K562 (cell line): ENCODE measurements at regions not wholly inside any gene's neighbourhood (a gene's known extent, or its start where the extent isn't known, plus 50 kb on each side); places are given as distances from the start of the nearest gene placed in this dataset.

ENCODE experiments used
- ATAC-seq: fragments of 200-7000 bp; cut with Tn5 transposase; 3 replicates; pipeline ENCODE4 v1.9.1; 2020; ENCODE audit warnings: moderate library complexity
- BruUV-seq: library from RNA; stranded (reverse); fragments of 400-500 nt; replicated peaks from 2 replicates; lab custom pipeline; 2021; lab: Mats Ljungman, UMichigan
- CTCF ChIA-PET: fragments of 300-600 bp; formaldehyde crosslinking; extraction: SDS; loops from one replicate; lab custom pipeline; 2021; ENCODE audit warnings: low intra/inter-chr PET ratio; lab: Yijun Ruan, JAX
- POLR2A ChIA-PET: fragments of 300-600, 350-650 bp; sonication (Branson Sonifier 250); formaldehyde crosslinking; extraction: SDS; loops from one replicate; lab custom pipeline; 2021; ENCODE audit warnings: antibody characterized with exemption, inconsistent platforms; lab: Yijun Ruan, JAX
- DNase-seq, 4 experiments: peaks; one replicate each; pipeline versions ENCODE4 v3.0.0 to v3.0.0-alpha.2; 2011 to 2018; ENCODE audit warnings: low spot score in 3 of 4, mixed read lengths in 3 of 4; ENCODE audit errors: extremely low read depth in 1 of 4
- FAIRE-seq: peaks from 2 replicates; lab custom pipeline; 2011; peaks lifted over from hg19 to GRCh38; lab: Jason Lieb, UNC
- H2AFZ ChIP-seq: 2 replicates; pipeline ENCODE4 v1.6.0; 2011; ENCODE audit warnings: low read depth, low read length, control low read depth, inconsistent platforms
- H3K27ac ChIP-seq: fragments of 200-600 bp; 3 replicates; pipeline ENCODE4 v1.8.0; 2011; ENCODE audit warnings: low read depth, mild to moderate bottlenecking, control low read depth, inconsistent platforms, low read length, moderate library complexity, mixed read lengths; ENCODE audit errors: extremely low read depth
- H3K27me3 ChIP-seq, 2 experiments: fragments of 300-600 bp in 1 of 2; 2 replicates in 1 of 2; 3 replicates in 1 of 2; pipeline versions ENCODE4 v1.6.0 to v1.8.0; 2011; ENCODE audit warnings: inconsistent platforms in 2 of 2, low read length in 2 of 2, mild to moderate bottlenecking in 1 of 2, mixed read lengths in 1 of 2, moderate library complexity in 1 of 2; ENCODE audit not compliant: control insufficient read depth in 2 of 2, insufficient read depth in 2 of 2
- H3K36me3 ChIP-seq: fragments of 300-600 bp; 3 replicates; pipeline ENCODE4 v1.8.0; 2011; ENCODE audit warnings: mild to moderate bottlenecking, low read length, inconsistent platforms; ENCODE audit not compliant: control insufficient read depth, insufficient read depth
- H3K4me1 ChIP-seq, 2 experiments: fragments of 200-600 bp in 1 of 2; replicated peaks in 1 of 2; 2 replicates in 1 of 2; 3 replicates in 1 of 2; pipeline versions ENCODE4 v1.5.1 to v1.8.0; 2011; ENCODE audit warnings: inconsistent platforms in 2 of 2, low read length in 2 of 2, mild to moderate bottlenecking in 1 of 2, mixed read lengths in 1 of 2, moderate library complexity in 1 of 2; ENCODE audit not compliant: control insufficient read depth in 2 of 2, insufficient read depth in 2 of 2
- H3K4me2 ChIP-seq: 2 replicates; pipeline ENCODE4 v1.6.1; 2011; ENCODE audit warnings: low read length, control low read depth, inconsistent platforms, mixed read lengths; ENCODE audit not compliant: insufficient read depth
- H3K4me3 ChIP-seq: fragments of 200-600 bp; sonication (generic), shearing (Covaris generic); 2 replicates; pipeline ENCODE4 v1.5.1; 2016; ENCODE audit warnings: control low read depth, inconsistent platforms
- H3K79me2 ChIP-seq: fragments of 200-600 bp; 3 replicates; pipeline ENCODE4 v1.8.0; 2011; ENCODE audit warnings: low read length, inconsistent platforms; ENCODE audit not compliant: control insufficient read depth, insufficient read depth
- H3K9ac ChIP-seq, 2 experiments: 2 replicates each; pipeline versions ENCODE4 v1.6.0 to v1.6.1; 2011; ENCODE audit warnings: low read depth in 2 of 2, low read length in 2 of 2, control low read depth in 1 of 2, inconsistent platforms in 1 of 2, mild to moderate bottlenecking in 1 of 2, mixed read lengths in 1 of 2; ENCODE audit not compliant: insufficient read depth in 1 of 2
- H3K9me1 ChIP-seq: one replicate; pipeline ENCODE4 v1.6.0; 2011; ENCODE audit warnings: inconsistent platforms, mild to moderate bottlenecking, low read length, moderate library complexity; ENCODE audit not compliant: control insufficient read depth, insufficient read depth
- H3K9me3 ChIP-seq: replicated peaks from 2 replicates; pipeline ENCODE4 v1.5.1; 2011; ENCODE audit warnings: low read depth, low read length, inconsistent platforms; ENCODE audit not compliant: control insufficient read depth, insufficient read depth
- H4K20me1 ChIP-seq: replicated peaks from 2 replicates; pipeline ENCODE4 v1.6.1; 2011; ENCODE audit warnings: low read length, inconsistent platforms, mixed read lengths; ENCODE audit not compliant: control insufficient read depth, insufficient read depth
- CTCF ChIP-seq, 3 experiments: IDR thresholded peaks in 2 of 3; conservative IDR thresholded peaks in 1 of 3; 2 replicates each; pipeline ENCODE4 v1.5.1; 2011 to 2012; ENCODE audit warnings: low read length in 3 of 3, mild to moderate bottlenecking in 3 of 3, control low read depth in 2 of 3, improper control_type of control experiment in 1 of 3, inconsistent platforms in 1 of 3, low read depth in 1 of 3, mixed read lengths in 1 of 3, moderate library complexity in 1 of 3; ENCODE audit not compliant: insufficient read depth in 2 of 3
- GATAD2A ChIP-seq: fragments of 450-650 bp; IDR thresholded peaks from 2 replicates; pipeline ENCODE4 v1.6.1; 2017
- GTF2E2 ChIP-seq: fragments of 200-800 bp; sonication (Bioruptor generic); IDR thresholded peaks from 2 replicates; pipeline ENCODE4 v1.6.1; 2016; ENCODE audit warnings: missing genetic modification characterization, missing compliant biosample characterization
- HDAC8 ChIP-seq: fragments of 450-650 bp; IDR thresholded peaks from 2 replicates; pipeline ENCODE4 v1.6.1; 2016; ENCODE audit warnings: mild to moderate bottlenecking, missing genetic modification characterization, moderate library complexity, missing compliant biosample characterization
- HINFP ChIP-seq: fragments of 450-650 bp; conservative IDR thresholded peaks from 2 replicates; pipeline ENCODE4 v1.6.1; 2016; ENCODE audit warnings: missing genetic modification characterization, low read depth, mild to moderate bottlenecking, control low read depth, missing compliant biosample characterization
- KLF10 ChIP-seq: fragments of 250-450 bp; sonication (Bioruptor Pico); IDR thresholded peaks from 2 replicates; pipeline ENCODE4 v1.6.1; 2021; ENCODE audit warnings: matching md5 sums
- NCOA6 ChIP-seq: fragments of 450-650 bp; IDR thresholded peaks from 2 replicates; pipeline ENCODE4 v1.6.1; 2017; ENCODE audit warnings: mild to moderate bottlenecking
- POLR2A ChIP-seq: fragments of 450-650 bp; conservative IDR thresholded peaks from 2 replicates; pipeline ENCODE4 v1.6.1; 2016
- POLR2H ChIP-seq: IDR thresholded peaks from 2 replicates; pipeline ENCODE4 v1.6.1; 2016; ENCODE audit warnings: missing genetic modification characterization, low read depth, mild to moderate bottlenecking, control low read depth, missing compliant biosample characterization, moderate library complexity
- SMC3 ChIP-seq: conservative IDR thresholded peaks from 2 replicates; pipeline ENCODE4 v1.6.1; 2011; ENCODE audit warnings: low read depth, low read length, improper control_type of control experiment; ENCODE audit not compliant: insufficient read depth
- XRCC4 ChIP-seq: IDR thresholded peaks from one replicate; pipeline ENCODE4 v1.6.1; 2011; ENCODE audit not compliant: insufficient read depth, insufficient read length; ENCODE audit errors: extremely low read depth
- ZNF174 ChIP-seq: fragments of 250-450 bp; sonication (Bioruptor Pico); IDR thresholded peaks from 2 replicates; pipeline ENCODE4 v1.4.0; 2020; ENCODE audit warnings: mild to moderate bottlenecking
- ZNF354B ChIP-seq: fragments of 250-450 bp; sonication (Bioruptor Pico); IDR thresholded peaks from 2 replicates; pipeline ENCODE4 v1.4.0; 2020
- ZNF431 ChIP-seq: sonication (generic); formaldehyde crosslinking; IDR thresholded peaks from 2 replicates; pipeline ENCODE4 v1.8.0; 2022; ENCODE audit warnings: mild to moderate bottlenecking, missing genetic modification reagents
- ZNF77 ChIP-seq: fragments of 250-450 bp; sonication (Bioruptor Pico); IDR thresholded peaks from 2 replicates; pipeline ENCODE4 v1.5.0; 2020
- ZSCAN29 ChIP-seq: fragments of 450-650 bp; IDR thresholded peaks from 2 replicates; pipeline ENCODE4 v1.6.1; 2017
- WGBS: fragments of 100-300 bp; shearing (Covaris generic); methylation state at CpG from one replicate; pipeline ENCODE4 v1.1.6; 2016; ENCODE audit warnings: low coverage, mixed read lengths; ENCODE audit not compliant: insufficient coverage; ENCODE audit errors: missing lambda C conversion rate; 5-methylcytosine and 5-hydroxymethylcytosine counted together
- in situ Hi-C: fragments of 300-500 bp; cut with MboI; formaldehyde crosslinking; loops from 4 replicates; pipeline ENCODE4 v1.15.0; 2018; ENCODE audit warnings: inconsistent platforms, mixed read lengths
- intact Hi-C: fragments of 100-400 bp; cut with micrococcal nuclease; formaldehyde crosslinking; loops from 2 replicates; pipeline ENCODE4 v1.14.2; 2022

GRCh38 chr22:47839595-47840227, 1077.3 kb downstream of the TBC1D22A start:
- Histone ChIP-seq H2AFZ (no peak overlapping the region), H3K9me1 (no peaks in the 10 kb centered on the region), H3K4me2 (no peak overlapping the region), H3K9ac (no peak overlapping the region), H3K79me2 (no peaks in the 10 kb centered on the region), H3K4me1 (no peaks in the 10 kb centered on the region), H4K20me1 (no peaks in the 10 kb centered on the region), H3K27me3 (no peaks in the 10 kb centered on the region), H3K36me3 (no peaks in the 10 kb centered on the region), H3K27ac (no peak overlapping the region), H3K9me3 (no peaks in the 10 kb centered on the region), H3K4me3 (no peak overlapping the region)
- DNase-seq (no peak), ATAC-seq (no peak), FAIRE-seq (no peak)
- ChIA-PET CTCF (no interaction called here), POLR2A (no interaction called here)
- TF ChIP-seq HINFP (tag) = no peak
- TF ChIP-seq CTCF (IDR thresholded peaks at IDR 0.05 in 2 of 3, conservative IDR thresholded peaks at IDR 0.05 in 1 of 3; ENCODE audit: insufficient read depth in 2 of 3, low read depth in 1 of 3, low read length in 3 of 3) = no peak
- no peak for TF ChIP-seq ZNF77 (CRISPR knock-in tag)
- TF ChIP-seq ZNF431 (CRISPR knock-in tag) = no peak
- no peak for TF ChIP-seq GATAD2A
- no peak for TF ChIP-seq XRCC4
- no peak for TF ChIP-seq POLR2A
- TF ChIP-seq POLR2H = no peak
- TF ChIP-seq ZNF354B (CRISPR knock-in tag) = no peak
- no peak for TF ChIP-seq SMC3
- no peak for TF ChIP-seq NCOA6
- no peak for TF ChIP-seq HDAC8
- TF ChIP-seq ZNF174 = no peak
- no peak for TF ChIP-seq ZSCAN29
- no peak for TF ChIP-seq KLF10
- TF ChIP-seq GTF2E2 (tag) = no peak
- 89% methylated on average over 9 of the region's 13 CpGs for WGBS
- intact Hi-C loops = loop anchor here (5.0 to 10.0 kb wide), 2 partner anchors 212 to 625 kb away; no protein-coding TSS in a partner anchor
- BruUV-seq = no TSS peak
- in situ Hi-C loops = loop anchor here (10.0 kb wide), 1 partner anchor 215 kb away; no protein-coding TSS in a partner anchor
